HCT116 (cell line): ENCODE measurements at regions not wholly inside any gene's neighbourhood (a gene's known extent, or its start where the extent isn't known, plus 50 kb on each side); places are given as distances from the start of the nearest gene placed in this dataset.

Experiments
- ATAC-seq: fragments of 200-7000 bp; cut with Tn5 transposase; 2 replicates; pipeline ENCODE4 v1.9.1; 2020; ENCODE audit warnings: mild to moderate bottlenecking, moderate library complexity
- BruUV-seq: library from RNA; stranded (reverse); fragments of 400-500 nt; replicated peaks from 2 replicates; lab custom pipeline; 2021; lab: Mats Ljungman, UMichigan
- CTCF ChIA-PET: fragments of 300-600 bp; sonication (Branson Sonifier 250); formaldehyde crosslinking; loops from one replicate; lab custom pipeline; 2021; ENCODE audit warnings: antibody characterized with exemption; lab: Charles Lee
- POLR2A ChIA-PET: fragments of 300-600, 350-600 bp; sonication (Branson Sonifier 250); formaldehyde crosslinking; loops from one replicate; lab custom pipeline; 2021; ENCODE audit warnings: antibody characterized with exemption; lab: Charles Lee
- RAD21 ChIA-PET, 2 experiments: fragments of 300-600 bp; sonication (Branson Sonifier 250); formaldehyde crosslinking; loops; one replicate each; lab custom pipeline; 2023; ENCODE audit warnings: low total read pairs in 2 of 2; ENCODE audit not compliant: uncharacterized antibody in 2 of 2, unreplicated experiment in 2 of 2, low non-redundant PET in 1 of 2; lab: Charles Lee
- DNase-seq: peaks from one replicate; pipeline ENCODE4 v3.0.0-alpha.2; 2010; ENCODE audit warnings: low read depth, low spot score
- H2AFZ ChIP-seq: fragments of 200-600 bp; shearing (Covaris generic), sonication (generic); 2 replicates; pipeline ENCODE4 v1.6.1; 2017; ENCODE audit warnings: low read depth, mixed run types, mixed read lengths, antibody characterized with exemption, low read length; ENCODE audit not compliant: poor library complexity, severe bottlenecking
- H3K27ac ChIP-seq: 2 replicates; pipeline ENCODE4 v1.5.1; 2012; ENCODE audit warnings: low read depth, low read length
- H3K27me3 ChIP-seq: fragments of 200-600 bp; sonication (generic); 2 replicates; pipeline ENCODE4 v1.6.1; 2016; ENCODE audit warnings: mixed run types, low read length, mixed read lengths; ENCODE audit not compliant: insufficient read depth
- H3K36me3 ChIP-seq, 2 experiments: fragments of 200-500 bp in 1 of 2; fragments of 200-600 bp in 1 of 2; sonication (Bioruptor generic) in 1 of 2; sonication (generic) in 1 of 2; 2 replicates each; pipeline versions ENCODE4 v1.5.1 to v1.6.1; 2014 to 2016; ENCODE audit warnings: low read length in 2 of 2, inconsistent platforms in 1 of 2, mixed read lengths in 1 of 2, mixed run types in 1 of 2; ENCODE audit not compliant: insufficient read depth in 2 of 2, control insufficient read depth in 1 of 2
- H3K4me1 ChIP-seq, 2 experiments: fragments of 200-600 bp in 1 of 2; sonication (generic) in 1 of 2; 2 replicates each; pipeline versions ENCODE4 v1.5.1 to v1.6.1; 2012 to 2017; ENCODE audit warnings: low read length in 2 of 2, inconsistent platforms in 1 of 2, mild to moderate bottlenecking in 1 of 2, mixed read lengths in 1 of 2, mixed run types in 1 of 2, moderate library complexity in 1 of 2; ENCODE audit not compliant: insufficient read depth in 2 of 2, control insufficient read depth in 1 of 2
- H3K4me2 ChIP-seq: fragments of 200-600 bp; sonication (generic); 2 replicates; pipeline ENCODE4 v1.6.1; 2017; ENCODE audit warnings: mixed run types, low read length, mixed read lengths
- H3K4me3 ChIP-seq, 2 experiments: fragments of 200-600 bp in 1 of 2; sonication (generic) in 1 of 2; replicated peaks in 1 of 2; 2 replicates each; pipeline ENCODE4 v1.5.1; 2011 to 2016; ENCODE audit warnings: low read length in 2 of 2, control low read depth in 1 of 2, low read depth in 1 of 2, mild to moderate bottlenecking in 1 of 2, mixed read lengths in 1 of 2, mixed run types in 1 of 2
- H3K79me2 ChIP-seq: fragments of 200-600 bp; sonication (generic); 2 replicates; pipeline ENCODE4 v1.6.1; 2017; ENCODE audit warnings: mild to moderate bottlenecking, mixed run types, low read length, moderate library complexity, mixed read lengths; ENCODE audit not compliant: insufficient read depth
- H3K9ac ChIP-seq: fragments of 200-600 bp; sonication (generic); 2 replicates; pipeline ENCODE4 v1.6.1; 2016; ENCODE audit warnings: low read length, mixed read lengths
- H3K9me2 ChIP-seq: fragments of 200-600 bp; sonication (generic), shearing (Covaris generic); 2 replicates; pipeline ENCODE4 v1.6.1; 2017; ENCODE audit warnings: mixed run types, mild to moderate bottlenecking, moderate library complexity; ENCODE audit not compliant: insufficient read depth
- H3K9me3 ChIP-seq, 2 experiments: fragments of 200-500 bp in 1 of 2; fragments of 200-600 bp in 1 of 2; sonication (Bioruptor generic) in 1 of 2; sonication (generic) in 1 of 2; 2 replicates each; pipeline ENCODE4 v1.6.1; 2014 to 2017; ENCODE audit warnings: low read length in 2 of 2, mixed read lengths in 2 of 2, inconsistent platforms in 1 of 2, low read depth in 1 of 2, mild to moderate bottlenecking in 1 of 2, mixed run types in 1 of 2, moderate library complexity in 1 of 2; ENCODE audit not compliant: control insufficient read depth in 1 of 2, insufficient read depth in 1 of 2
- H4K20me1 ChIP-seq: fragments of 200-600 bp; sonication (generic), shearing (Covaris generic); 2 replicates; pipeline ENCODE4 v1.6.1; 2017; ENCODE audit warnings: mixed run types, mild to moderate bottlenecking, moderate library complexity; ENCODE audit not compliant: insufficient read depth
- ATF3 ChIP-seq: IDR thresholded peaks from 2 replicates; pipeline ENCODE4 v1.6.1; 2012
- CBX3 ChIP-seq: IDR thresholded peaks from 2 replicates; pipeline ENCODE4 v1.6.1; 2012; ENCODE audit warnings: low read depth
- CTCF ChIP-seq, 3 experiments: fragments of 200-600 bp in 1 of 3; sonication (generic) in 1 of 3; IDR thresholded peaks in 2 of 3; conservative IDR thresholded peaks in 1 of 3; 2 replicates each; pipeline ENCODE4 v1.5.1; 2012 to 2017; ENCODE audit warnings: low read depth in 2 of 3, low read length in 2 of 3, antibody characterized with exemption in 1 of 3, borderline replicate concordance in 1 of 3, control low read depth in 1 of 3, mild to moderate bottlenecking in 1 of 3, mixed read lengths in 1 of 3, mixed run types in 1 of 3, moderate library complexity in 1 of 3; ENCODE audit not compliant: insufficient read depth in 1 of 3
- ELF1 ChIP-seq: IDR thresholded peaks from 2 replicates; pipeline ENCODE4 v1.6.1; 2012; ENCODE audit warnings: low read depth, borderline replicate concordance
- JUND ChIP-seq: IDR thresholded peaks from 2 replicates; pipeline ENCODE4 v1.6.1; 2012
- POLR2A ChIP-seq: IDR thresholded peaks from 2 replicates; pipeline ENCODE4 v1.7.0; 2011; ENCODE audit warnings: borderline replicate concordance; ENCODE audit not compliant: insufficient read depth, insufficient read length; ENCODE audit errors: extremely low read depth
- POLR2AphosphoS5 ChIP-seq: IDR thresholded peaks from 2 replicates; pipeline ENCODE4 v1.6.1; 2011; ENCODE audit warnings: mild to moderate bottlenecking, low read depth, low read length, moderate library complexity
- SIN3A ChIP-seq: IDR thresholded peaks from 2 replicates; pipeline ENCODE4 v1.6.1; 2012; ENCODE audit warnings: low read depth
- SP1 ChIP-seq: IDR thresholded peaks from 2 replicates; pipeline ENCODE4 v1.6.1; 2012; ENCODE audit warnings: low read depth
- ZFX ChIP-seq: fragments of 450-650 bp; IDR thresholded peaks from 2 replicates; pipeline ENCODE4 v1.6.1; 2017
- ZNF274 ChIP-seq: fragments of 200-500 bp; sonication (Bioruptor generic); IDR thresholded peaks from 2 replicates; pipeline ENCODE4 v1.6.1; 2014; ENCODE audit warnings: mild to moderate bottlenecking, low read depth, low read length, inconsistent platforms
- intact Hi-C: fragments of 100-400 bp; cut with micrococcal nuclease; formaldehyde crosslinking; loops from 2 replicates; pipeline ENCODE4 v1.10.0; 2022

- RAD21 ChIA-PET: no interaction called here
- TF ChIP-seq ZFX (no peak), SP1 (no peak), ATF3 (no peak), SIN3A (no peak)
- TF ChIP-seq, all 23 proteins: peak for 0
- H3K9me3 ChIP-seq: no peaks in the 10 kb centered on the region
- H3K27me3 ChIP-seq: no peaks in the 10 kb centered on the region
- no peaks in the 10 kb centered on the region for H3K79me2 ChIP-seq
- H3K4me1 ChIP-seq: peaks cover 2 to 19% of the 10 kb centered on the region in 2 experiments; a peak in 2 of 4 replicates
- H3K4me3 ChIP-seq: no peak overlapping the region
- no peaks in the 10 kb centered on the region for H3K9me2 ChIP-seq
- no peak overlapping the region for H2AFZ ChIP-seq
- no peak overlapping the region for H3K27ac ChIP-seq
- DNase-seq (no peak), ATAC-seq (no peak)
- CTCF ChIA-PET: no interaction called here
- no TSS peak for BruUV-seq
- H3K9ac ChIP-seq: no peak overlapping the region
- no peak overlapping the region for H3K4me2 ChIP-seq
- intact Hi-C loops: no loop called here
- H4K20me1 ChIP-seq: no peaks in the 10 kb centered on the region
- POLR2A ChIA-PET: no interaction called here
- H3K36me3 ChIP-seq: no peaks in the 10 kb centered on the region
These were observed 180.1 kb downstream of the EN1 start for GRCh38 chr2:118667348-118667747.

- Histone ChIP-seq H3K4me1 (peaks cover 2 to 15% of the 10 kb centered on the region in 2 experiments; a peak in 2 of 4 replicates), H4K20me1 (no peaks in the 10 kb centered on the region), H3K27me3 (no peaks in the 10 kb centered on the region), H3K9me3 (no peaks in the 10 kb centered on the region), H2AFZ (no peak overlapping the region), H3K79me2 (no peaks in the 10 kb centered on the region), H3K9me2 (no peaks in the 10 kb centered on the region), H3K27ac (no peak overlapping the region), H3K9ac (no peak overlapping the region), H3K4me3 (no peak overlapping the region), H3K36me3 (no peaks in the 10 kb centered on the region), H3K4me2 (no peak overlapping the region)
- RAD21 ChIA-PET: no interaction called here
- no peak for ATAC-seq
- DNase-seq: no peak
- CTCF ChIA-PET: no interaction called here
- intact Hi-C loops: no loop called here
- TF ChIP-seq POLR2A (no peak), SIN3A (no peak), SP1 (no peak), ZNF274 (no peak), ELF1 (no peak), CTCF (IDR thresholded peaks at IDR 0.05 in 2 of 3, conservative IDR thresholded peaks at IDR 0.05 in 1 of 3; ENCODE audit: borderline replicate concordance in 1 of 3, insufficient read depth in 1 of 3, low read depth in 2 of 3, low read length in 2 of 3) (no peak), POLR2AphosphoS5 (no peak), ZFX (no peak), CBX3 (no peak), JUND (no peak)
- POLR2A ChIA-PET: no interaction called here
- no TSS peak for BruUV-seq
These were observed 181.5 kb downstream of the EN1 start for GRCh38 chr2:118665784-118666529.
